H1 (cell line): ENCODE measurements at regions not wholly inside any gene's neighbourhood (a gene's known extent, or its start where the extent isn't known, plus 50 kb on each side); places are given as distances from the start of the nearest gene placed in this dataset.

Experiments used
- CTCF ChIP-seq, 3 experiments: IDR thresholded peaks; 1 replicate in 2 of 3; 2 replicates in 1 of 3; pipeline versions ENCODE4 v1.5.1 to v1.6.1; 2011; ENCODE audit warnings: low read length in 3 of 3, mild to moderate bottlenecking in 3 of 3, inconsistent platforms in 2 of 3, low read depth in 1 of 3, moderate library complexity in 1 of 3; ENCODE audit not compliant: insufficient read depth in 1 of 3; ENCODE audit errors: control extremely low read depth in 1 of 3
- TAF7 ChIP-seq: optimal IDR thresholded peaks from 2 replicates; pipeline ENCODE3; 2011; ENCODE audit warnings: low read depth, mild to moderate bottlenecking, inconsistent platforms, low read length, moderate library complexity, borderline replicate concordance
- USF2 ChIP-seq: IDR thresholded peaks from 2 replicates; pipeline ENCODE4 v1.6.1; 2011; ENCODE audit warnings: low read length, improper control_type of control experiment

DNA sequence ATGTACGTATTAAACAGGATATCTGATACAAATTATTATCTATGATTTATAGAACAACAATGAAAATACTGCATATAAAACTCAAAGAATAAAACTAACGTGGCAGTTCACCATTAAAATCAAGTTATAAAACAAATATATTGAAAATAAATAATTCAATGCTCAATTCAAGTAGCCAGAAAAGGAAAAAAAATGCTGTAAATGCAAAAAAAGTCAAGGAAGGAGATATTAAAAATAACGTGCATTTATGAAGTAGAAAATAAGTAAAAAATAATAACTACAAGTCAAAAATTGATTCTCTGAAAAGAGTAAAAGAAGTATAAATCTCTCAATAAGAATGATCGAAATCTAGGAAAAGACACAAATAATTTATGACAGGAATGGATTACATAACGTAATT, 460.5 kb upstream of the CD180 start:
- no peak for TF ChIP-seq CTCF (IDR thresholded peaks at IDR 0.05; ENCODE audit: control extremely low read depth in 1 of 3, insufficient read depth in 1 of 3, low read depth in 1 of 3, low read length in 3 of 3)
- no peak for TF ChIP-seq TAF7
- no peak for TF ChIP-seq USF2
